Activated naive CD8-positive, alpha-beta T cell (primary cell): ENCODE measurements at regions not wholly inside any gene's neighbourhood (a gene's known extent, or its start where the extent isn't known, plus 50 kb on each side); places are given as distances from the start of the nearest gene placed in this dataset.

ENCODE experiments used
- H3K27ac Mint-ChIP-seq: one replicate; pipeline ENCODE4 v1.8.0; 2021; ENCODE audit warnings: mixed read lengths
- H3K27me3 Mint-ChIP-seq: one replicate; pipeline ENCODE4 v1.8.0; 2021; ENCODE audit warnings: mixed read lengths
- H3K36me3 Mint-ChIP-seq: one replicate; pipeline ENCODE4 v1.8.0; 2021; ENCODE audit warnings: mixed read lengths
- H3K4me1 Mint-ChIP-seq: one replicate; pipeline ENCODE4 v1.8.0; 2021; ENCODE audit warnings: low read depth, mixed read lengths
- H3K4me3 Mint-ChIP-seq: one replicate; pipeline ENCODE4 v1.8.0; 2021; ENCODE audit warnings: mild to moderate bottlenecking, mixed read lengths
- H3K9me3 Mint-ChIP-seq: one replicate; pipeline ENCODE4 v1.8.0; 2021; ENCODE audit warnings: low read depth, mixed read lengths

DNA sequence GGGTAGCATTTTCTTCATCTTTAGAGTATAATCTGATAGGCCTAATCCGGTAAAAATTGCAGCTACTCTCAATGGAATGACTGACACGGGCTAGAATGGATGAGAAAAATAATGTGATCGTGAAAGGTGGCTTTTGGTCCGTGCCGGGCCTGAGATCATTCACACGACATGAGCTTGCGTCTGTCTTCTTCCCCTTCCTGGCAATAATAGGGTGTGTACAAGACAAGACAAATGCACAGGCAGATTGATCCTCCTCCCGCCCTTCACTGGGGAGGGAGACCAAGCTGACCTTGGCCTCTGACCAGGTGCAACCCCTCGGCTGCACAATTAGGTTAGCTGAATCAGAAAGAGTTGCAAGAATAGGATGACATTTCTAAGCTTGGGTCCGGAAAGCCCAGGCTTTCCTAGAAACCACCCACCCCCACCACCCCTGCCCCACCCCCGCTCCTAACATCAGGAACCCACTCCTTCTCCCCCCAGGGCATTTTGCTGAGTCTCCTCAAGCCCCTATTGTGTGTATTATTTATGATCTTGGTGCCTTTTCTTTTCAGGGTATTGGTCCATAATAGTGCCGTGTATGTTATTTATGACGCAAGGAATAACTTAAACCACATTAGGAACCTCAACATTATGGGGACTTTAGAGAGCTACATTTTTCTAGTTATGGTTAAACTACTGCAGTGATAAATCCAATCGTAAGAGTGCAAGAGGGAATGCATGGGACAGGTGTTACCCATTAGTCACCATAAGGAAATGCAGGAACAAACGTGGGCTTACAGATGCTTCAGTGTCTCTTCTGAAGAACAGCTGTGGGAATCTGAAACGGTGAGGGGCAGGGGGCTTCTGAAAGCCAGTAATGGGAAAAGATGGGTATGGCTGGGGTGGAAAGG lies 540.1 kb upstream of the PSMD7 start:
- H3K27me3 Mint-ChIP-seq, result peaks cover 2% of the 10 kb centered on the region
- H3K27ac Mint-ChIP-seq, result no peak overlapping the region
- no peaks in the 10 kb centered on the region for H3K4me1 Mint-ChIP-seq

DNA sequence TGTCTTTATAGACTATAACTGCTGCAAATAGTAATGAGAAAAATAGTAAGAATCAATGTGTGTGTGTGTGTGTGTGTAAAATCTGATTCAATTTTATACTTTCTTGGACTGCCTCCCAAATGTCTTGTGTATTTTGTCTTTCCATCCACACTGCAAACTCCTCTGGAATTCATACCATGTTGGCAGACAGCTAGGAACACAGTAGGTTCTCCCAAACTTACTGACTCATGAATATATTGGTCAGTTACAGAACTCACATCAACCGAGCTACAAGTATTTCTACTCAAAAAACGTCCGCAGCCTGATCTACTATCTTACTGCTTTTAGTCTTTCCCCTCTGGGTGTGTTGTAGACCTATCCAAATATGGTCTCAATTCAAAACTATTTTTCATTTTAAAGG lies 542.7 kb upstream of the PSMD7 start:
- H3K4me3 Mint-ChIP-seq, result no peak overlapping the region
- no peaks in the 10 kb centered on the region for H3K9me3 Mint-ChIP-seq
- no peaks in the 10 kb centered on the region for H3K4me1 Mint-ChIP-seq
- H3K27me3 Mint-ChIP-seq, result peaks cover 2% of the 10 kb centered on the region
- H3K27ac Mint-ChIP-seq, result no peak overlapping the region
- no peaks in the 10 kb centered on the region for H3K36me3 Mint-ChIP-seq

More for the DNA sequence above, 540.1 kb upstream of the PSMD7 start:
- no peak overlapping the region for H3K4me3 Mint-ChIP-seq
- no peaks in the 10 kb centered on the region for H3K36me3 Mint-ChIP-seq
- H3K9me3 Mint-ChIP-seq, result no peaks in the 10 kb centered on the region

DNA sequence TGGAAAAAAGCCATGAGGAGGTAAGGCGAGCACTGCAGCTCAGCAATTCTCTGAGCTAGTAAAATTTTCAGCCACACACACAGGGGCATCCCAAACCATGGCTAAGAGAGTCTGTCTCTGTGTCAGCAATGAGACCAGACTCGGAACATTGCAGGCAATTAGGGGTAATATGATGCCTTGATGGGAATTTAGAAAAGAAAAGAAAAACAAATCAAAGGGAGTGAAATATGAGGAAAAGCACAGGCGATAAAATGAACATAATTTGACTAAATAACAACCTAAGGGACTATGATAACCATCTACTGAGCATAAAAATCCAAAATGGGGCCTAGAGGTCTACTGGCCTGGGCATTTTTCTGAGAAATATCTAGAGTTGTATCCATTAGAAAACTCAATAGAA lies 546.0 kb upstream of the PSMD7 start:
- no peaks in the 10 kb centered on the region for H3K4me1 Mint-ChIP-seq
- H3K9me3 Mint-ChIP-seq, result no peaks in the 10 kb centered on the region
- no peaks in the 10 kb centered on the region for H3K36me3 Mint-ChIP-seq
- H3K4me3 Mint-ChIP-seq, result no peak overlapping the region
- H3K27me3 Mint-ChIP-seq, result no peaks in the 10 kb centered on the region
- no peak overlapping the region for H3K27ac Mint-ChIP-seq

DNA sequence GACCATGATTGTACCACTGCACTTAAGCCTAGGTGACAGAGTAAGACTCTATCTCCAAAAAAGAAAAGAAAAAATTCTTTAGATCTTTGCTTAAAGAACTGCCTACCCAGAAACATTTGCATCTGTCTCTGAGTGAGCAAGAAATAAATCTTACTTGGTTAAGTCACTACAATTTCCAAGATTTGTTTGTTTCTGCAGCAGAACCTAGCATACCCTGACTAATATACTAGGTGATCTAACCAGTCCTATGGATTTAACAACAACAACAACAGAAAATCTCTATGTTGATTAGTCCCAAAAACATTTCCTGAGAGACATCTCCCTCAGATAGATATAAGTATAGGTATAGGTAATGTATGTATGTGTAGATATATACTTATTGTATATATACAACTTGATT lies 549.3 kb upstream of the PSMD7 start:
- no peak overlapping the region for H3K27ac Mint-ChIP-seq
- no peaks in the 10 kb centered on the region for H3K36me3 Mint-ChIP-seq
- H3K9me3 Mint-ChIP-seq, result peaks cover 12% of the 10 kb centered on the region
- H3K27me3 Mint-ChIP-seq, result peaks cover 6% of the 10 kb centered on the region
- H3K4me3 Mint-ChIP-seq, result no peak overlapping the region
- no peaks in the 10 kb centered on the region for H3K4me1 Mint-ChIP-seq

DNA sequence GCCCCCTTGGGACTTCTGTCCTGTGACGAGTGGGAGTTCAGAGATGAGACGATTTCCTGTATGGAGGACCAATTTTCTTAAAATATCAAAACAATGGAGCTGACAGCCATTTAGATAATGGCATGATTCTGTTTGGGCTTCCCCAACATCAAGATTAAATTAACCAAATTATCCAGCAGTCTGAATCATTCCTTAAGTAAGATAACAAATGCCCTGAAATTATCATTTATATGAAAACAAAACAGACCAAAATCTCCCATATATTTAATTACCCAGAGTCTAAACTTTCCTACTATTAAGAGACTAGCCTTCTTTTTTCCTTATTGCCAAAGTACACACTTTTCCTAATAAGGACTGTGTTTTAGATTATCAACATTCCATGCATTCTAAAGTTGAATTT lies 550.1 kb upstream of the PSMD7 start:
- Mint-ChIP-seq H3K9me3 (peaks cover 12% of the 10 kb centered on the region), H3K4me3 (no peak overlapping the region)

DNA sequence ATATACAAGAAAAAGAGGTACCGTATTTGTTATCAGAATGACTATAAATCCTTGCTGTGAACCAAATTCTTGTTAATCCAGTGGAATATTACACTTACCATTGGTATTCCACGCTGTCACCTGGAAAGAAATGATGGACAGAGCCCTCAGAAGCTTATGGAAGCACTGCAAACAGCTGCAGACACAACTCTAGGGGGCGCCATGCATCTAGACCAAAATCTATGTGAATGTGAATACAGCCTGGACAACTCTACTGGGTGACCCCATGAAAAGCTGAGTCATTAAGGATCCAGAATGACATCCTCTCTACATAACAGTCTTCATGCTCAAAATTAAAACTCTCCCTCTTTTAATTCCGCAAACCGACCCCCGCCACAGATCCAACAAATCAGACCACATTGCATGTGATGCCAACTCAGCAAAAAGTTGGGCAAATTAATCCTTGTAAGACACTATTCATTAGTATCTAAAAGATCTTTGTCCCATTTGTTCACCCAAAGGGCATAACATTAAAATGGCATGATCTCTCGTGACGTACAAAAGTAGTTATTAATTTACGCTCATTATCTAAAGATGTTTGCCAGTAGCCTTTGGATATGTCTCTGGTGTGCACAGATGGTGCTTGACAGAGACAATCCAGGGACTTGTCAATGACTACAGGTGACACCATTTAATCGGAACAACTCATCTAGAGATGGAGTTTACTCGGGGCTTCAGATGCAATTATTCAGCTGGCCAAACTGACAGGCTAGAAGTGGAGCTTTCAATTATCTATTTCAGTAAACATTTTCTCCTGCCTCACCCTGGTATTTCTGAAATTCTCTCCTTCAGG lies 552.7 kb upstream of the PSMD7 start:
- no peaks in the 10 kb centered on the region for H3K4me1 Mint-ChIP-seq
- no peaks in the 10 kb centered on the region for H3K36me3 Mint-ChIP-seq
- H3K9me3 Mint-ChIP-seq, result peaks cover 12% of the 10 kb centered on the region
- peaks cover 6% of the 10 kb centered on the region for H3K27me3 Mint-ChIP-seq
- H3K4me3 Mint-ChIP-seq, result no peak overlapping the region
- no peak overlapping the region for H3K27ac Mint-ChIP-seq

More for the DNA sequence above, 550.1 kb upstream of the PSMD7 start:
- H3K4me1 Mint-ChIP-seq, result no peaks in the 10 kb centered on the region
- H3K27me3 Mint-ChIP-seq, result peaks cover 6% of the 10 kb centered on the region
- no peaks in the 10 kb centered on the region for H3K36me3 Mint-ChIP-seq
- H3K27ac Mint-ChIP-seq, result no peak overlapping the region

DNA sequence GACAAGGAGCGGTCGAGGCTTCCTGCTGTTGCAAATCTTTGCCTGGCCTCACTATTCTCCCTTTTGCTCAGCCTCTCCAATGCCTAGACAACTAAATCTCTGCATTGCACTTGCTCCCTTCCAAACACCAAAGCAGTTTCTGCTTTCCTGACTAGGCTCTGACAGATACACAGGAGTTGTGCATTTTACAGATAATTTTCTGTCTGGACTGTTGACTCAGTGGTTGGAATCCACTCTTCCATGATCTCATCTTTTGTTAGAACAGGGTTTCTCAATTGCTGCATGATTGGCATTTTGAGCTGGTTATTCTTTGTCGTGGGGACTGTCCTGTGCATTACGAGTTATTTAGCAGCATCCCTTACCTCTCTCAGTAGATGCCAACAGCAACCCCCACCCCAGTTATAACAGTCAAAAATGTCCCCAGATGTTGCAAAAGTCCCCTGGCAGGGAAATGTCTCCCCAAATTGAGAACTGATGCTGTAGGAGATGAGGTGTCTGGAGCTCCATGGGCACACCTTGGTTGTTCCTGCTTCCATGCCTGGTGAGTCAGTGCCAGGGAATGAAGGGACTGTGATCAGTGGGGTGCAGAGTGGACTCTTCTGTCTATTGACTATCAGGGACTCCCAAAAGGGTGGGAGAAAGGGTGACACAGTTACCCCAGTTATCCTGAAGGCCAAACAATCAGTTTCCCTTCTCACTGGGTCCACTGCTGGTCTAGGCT lies 557.4 kb upstream of the PSMD7 start:
- no peak overlapping the region for H3K27ac Mint-ChIP-seq
- no peak overlapping the region for H3K4me3 Mint-ChIP-seq
- H3K36me3 Mint-ChIP-seq, result no peaks in the 10 kb centered on the region
- peaks cover 15% of the 10 kb centered on the region for H3K9me3 Mint-ChIP-seq
- H3K27me3 Mint-ChIP-seq, result peaks cover 5% of the 10 kb centered on the region
- peaks cover 2% of the 10 kb centered on the region for H3K4me1 Mint-ChIP-seq

DNA sequence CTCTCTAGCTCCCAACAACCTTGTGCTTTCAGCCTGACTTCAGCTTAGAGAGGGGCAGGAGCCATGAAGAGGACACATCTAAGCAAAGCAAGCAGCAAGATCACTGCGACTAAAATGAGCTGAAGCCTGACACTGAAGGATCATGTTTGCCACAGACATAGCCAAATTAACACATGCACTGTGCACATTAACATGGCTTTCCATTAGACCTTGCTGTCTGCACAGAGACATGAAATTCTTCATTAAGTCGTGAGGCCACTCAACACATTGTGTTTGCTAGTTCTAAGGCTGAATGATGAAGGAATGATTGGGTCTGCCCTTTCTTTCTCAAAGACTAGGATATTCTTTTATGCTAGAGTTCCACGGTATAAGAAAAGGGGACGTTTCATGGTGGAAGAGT lies 558.3 kb upstream of the PSMD7 start:
- Mint-ChIP-seq H3K4me3 (no peak overlapping the region), H3K4me1 (peaks cover 2% of the 10 kb centered on the region), H3K36me3 (no peaks in the 10 kb centered on the region), H3K27ac (no peak overlapping the region), H3K27me3 (no peaks in the 10 kb centered on the region), H3K9me3 (peaks cover 9% of the 10 kb centered on the region)

DNA sequence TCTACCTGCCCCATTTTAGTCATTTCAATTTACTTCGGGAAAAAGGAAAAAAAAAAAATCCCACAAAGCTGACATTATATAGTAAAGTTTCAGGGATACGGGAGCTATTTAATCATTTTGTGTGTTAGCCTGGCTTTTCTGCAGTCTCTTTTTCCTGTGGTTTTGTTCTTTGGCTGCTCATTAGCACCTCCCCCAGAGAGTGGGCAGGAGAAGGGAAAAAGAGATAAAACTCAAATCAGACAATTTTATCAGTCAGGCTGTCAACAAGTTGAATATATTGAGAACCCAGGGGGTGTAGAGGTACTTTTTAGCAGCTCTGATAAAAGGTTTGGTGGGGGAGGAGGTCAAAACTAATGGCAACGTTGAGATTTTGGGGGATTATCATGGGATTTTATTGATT lies 559.0 kb upstream of the PSMD7 start:
- H3K9me3 Mint-ChIP-seq, result peaks cover 8% of the 10 kb centered on the region
- H3K27me3 Mint-ChIP-seq, result no peaks in the 10 kb centered on the region
- no peak overlapping the region for H3K4me3 Mint-ChIP-seq
- H3K27ac Mint-ChIP-seq, result no peak overlapping the region
- no peaks in the 10 kb centered on the region for H3K36me3 Mint-ChIP-seq
- peaks cover 2% of the 10 kb centered on the region for H3K4me1 Mint-ChIP-seq

DNA sequence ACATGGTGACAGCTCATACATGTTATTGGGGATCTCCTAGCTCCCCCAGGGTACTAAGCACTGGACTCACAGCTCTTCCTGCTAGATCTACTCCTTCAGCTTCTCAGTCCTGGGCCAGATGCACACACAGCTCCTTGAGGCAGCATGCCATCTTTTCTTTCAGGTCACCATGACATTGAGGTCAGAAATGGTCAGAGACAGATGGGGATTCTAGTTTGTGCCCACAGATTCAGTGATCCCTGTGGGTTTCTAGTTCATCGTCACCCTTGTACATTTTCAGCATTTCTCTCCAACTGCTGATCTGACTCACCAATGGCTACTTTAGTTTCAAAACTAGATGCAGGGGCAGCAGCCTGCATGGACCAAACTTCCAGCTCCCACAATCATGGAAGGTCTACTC lies 560.7 kb upstream of the PSMD7 start:
- Mint-ChIP-seq H3K36me3 (no peaks in the 10 kb centered on the region), H3K27ac (no peak overlapping the region), H3K9me3 (peaks cover 8% of the 10 kb centered on the region), H3K4me3 (no peak overlapping the region), H3K4me1 (peaks cover 2% of the 10 kb centered on the region), H3K27me3 (no peaks in the 10 kb centered on the region)

DNA sequence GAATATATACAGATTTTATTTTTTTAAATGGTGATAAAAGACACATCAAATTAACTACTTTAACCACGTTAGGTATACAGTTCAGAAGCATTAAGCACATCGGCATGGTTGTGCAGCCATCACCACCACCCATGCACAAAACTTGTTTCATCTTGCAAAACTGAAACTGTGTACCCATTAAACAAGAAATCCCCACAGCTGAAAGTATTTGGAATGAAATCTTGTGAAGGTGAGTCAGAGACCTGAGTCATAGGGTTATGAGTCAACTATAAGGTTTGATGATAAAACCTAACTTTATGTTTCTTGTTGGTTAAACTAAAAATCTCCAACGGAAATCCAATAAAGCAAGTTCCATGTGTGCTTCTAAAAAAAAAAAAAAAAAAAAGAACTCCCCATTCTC lies 561.6 kb upstream of the PSMD7 start:
- H3K36me3 Mint-ChIP-seq, result no peaks in the 10 kb centered on the region

DNA sequence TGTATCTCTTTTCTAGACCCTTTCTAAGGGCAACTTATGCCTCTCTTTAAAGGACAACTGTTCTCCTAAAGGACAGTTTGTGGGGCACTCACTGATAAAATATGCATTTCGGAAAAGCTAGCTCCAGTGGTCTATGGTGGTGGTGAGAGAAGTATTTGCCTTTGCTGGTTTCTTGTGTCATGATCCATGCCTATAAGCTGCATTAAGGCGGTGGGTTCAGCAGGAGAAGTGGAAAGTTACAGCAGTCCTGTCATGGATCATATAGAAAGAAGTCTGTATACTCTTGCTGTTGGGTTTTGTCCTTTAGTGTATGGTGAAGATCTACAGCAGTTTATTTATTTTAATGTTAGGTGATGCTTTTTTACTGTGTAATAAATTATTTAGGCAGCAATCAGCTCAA lies 563.9 kb upstream of the PSMD7 start:
- no peaks in the 10 kb centered on the region for H3K27me3 Mint-ChIP-seq
- no peaks in the 10 kb centered on the region for H3K36me3 Mint-ChIP-seq
- H3K27ac Mint-ChIP-seq, result no peak overlapping the region
- no peak overlapping the region for H3K4me3 Mint-ChIP-seq
- H3K4me1 Mint-ChIP-seq, result peaks cover 2% of the 10 kb centered on the region
- peaks cover 8% of the 10 kb centered on the region for H3K9me3 Mint-ChIP-seq

More for the DNA sequence above, 561.6 kb upstream of the PSMD7 start:
- Mint-ChIP-seq H3K27ac (no peak overlapping the region), H3K9me3 (peaks cover 8% of the 10 kb centered on the region), H3K4me3 (no peak overlapping the region), H3K4me1 (peaks cover 2% of the 10 kb centered on the region), H3K27me3 (no peaks in the 10 kb centered on the region)

DNA sequence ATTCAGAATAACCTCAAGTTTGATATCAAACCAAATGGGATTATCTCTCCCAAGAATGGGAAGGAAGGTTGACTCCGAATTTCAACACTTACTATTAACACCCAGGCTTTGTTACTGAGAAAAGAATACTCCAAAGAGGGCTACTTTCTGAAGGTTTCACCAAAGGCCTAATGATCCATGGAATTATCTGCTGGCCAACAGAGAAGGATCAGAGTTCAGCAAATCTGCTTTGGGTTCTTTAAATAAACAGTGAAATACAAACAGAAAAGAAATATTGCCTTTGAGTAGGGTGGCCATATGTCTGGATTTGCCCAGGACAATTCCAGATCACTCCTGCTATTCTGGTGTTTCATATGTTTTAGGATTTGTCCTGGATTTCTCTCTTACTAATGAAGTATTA lies 564.5 kb upstream of the PSMD7 start:
- H3K4me1 Mint-ChIP-seq, result peaks cover 2% of the 10 kb centered on the region
- H3K9me3 Mint-ChIP-seq, result peaks cover 8% of the 10 kb centered on the region
- no peaks in the 10 kb centered on the region for H3K36me3 Mint-ChIP-seq

DNA sequence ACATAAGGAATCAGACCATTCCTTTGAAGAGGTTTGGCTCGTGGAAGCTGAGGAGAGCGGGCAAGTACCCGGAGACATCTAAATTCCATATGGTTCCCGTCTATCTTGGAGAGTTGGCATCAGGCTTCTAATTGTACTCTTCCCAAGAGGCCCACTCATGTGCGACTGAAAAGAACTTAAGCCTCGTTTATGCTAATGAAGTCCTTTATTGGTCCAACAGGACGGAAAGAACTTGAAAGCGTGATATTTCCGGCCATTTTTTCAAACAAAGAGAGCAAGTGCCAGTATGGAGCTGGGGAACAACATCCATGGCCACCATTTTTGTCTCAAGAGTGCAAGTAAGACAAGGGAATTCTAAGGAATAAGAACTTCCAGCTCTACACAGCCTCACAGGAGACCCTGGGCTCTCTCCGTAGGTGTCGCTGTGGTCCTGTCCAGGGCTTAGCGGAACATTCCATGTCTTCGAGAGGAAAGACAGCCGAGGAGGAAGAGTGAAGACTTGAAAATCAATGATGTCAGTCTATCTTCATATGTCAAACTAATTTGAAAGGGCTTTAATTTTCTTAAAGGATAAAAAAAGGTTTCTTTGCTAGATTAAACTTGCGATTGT lies 566.0 kb upstream of the PSMD7 start:
- Mint-ChIP-seq H3K36me3 (no peaks in the 10 kb centered on the region), H3K27me3 (no peaks in the 10 kb centered on the region), H3K4me3 (no peak overlapping the region), H3K9me3 (peaks cover 7% of the 10 kb centered on the region), H3K27ac (no peak overlapping the region), H3K4me1 (peaks cover 2% of the 10 kb centered on the region)

More for the DNA sequence above, 564.5 kb upstream of the PSMD7 start:
- Mint-ChIP-seq H3K4me3 (no peak overlapping the region), H3K27ac (no peak overlapping the region), H3K27me3 (no peaks in the 10 kb centered on the region)
